Stimulated activated CD4-positive, alpha-beta T cell treated with anti-CD3 and anti-CD28 coated beads, Interleukin-1b, Interleukin-23, amount 100 ng/mL, for 48 hours (primary cell): ENCODE measurements at regions not wholly inside any gene's neighbourhood (a gene's known extent, or its start where the extent isn't known, plus 50 kb on each side); places are given as distances from the start of the nearest gene placed in this dataset.

Source experiments
- DNase-seq: peaks from one replicate; pipeline ENCODE4 v3.0.0-alpha.2; 2020

GRCh38 chr20:24165301-24166122, 176.9 kb upstream of the GGTLC1 start:
- DNase-seq, result no peak

GRCh38 chr20:24164360-24164759, 175.8 kb upstream of the GGTLC1 start:
- DNase-seq, result peak; percentile 21

GRCh38 chr20:24163506-24163905, 174.9 kb upstream of the GGTLC1 start:
- DNase-seq, result no peak

GRCh38 chr20:24160563-24161281, 172.1 kb upstream of the GGTLC1 start:
- peak; percentile 10 for DNase-seq

- DNase-seq, result no peak
These were observed 169.7 kb upstream of the GGTLC1 start for GRCh38 chr20:24158281-24158680.

GRCh38 chr20:24157213-24157612, 168.6 kb upstream of the GGTLC1 start:
- no peak for DNase-seq

- no peak for DNase-seq
These were observed 164.8 kb upstream of the GGTLC1 start for GRCh38 chr20:24153101-24154040.

GRCh38 chr20:24151621-24152294, 163.2 kb upstream of the GGTLC1 start:
- no peak for DNase-seq

GRCh38 chr20:24150406-24150805, 161.8 kb upstream of the GGTLC1 start:
- no peak for DNase-seq

- no peak for DNase-seq
These were observed 161.3 kb upstream of the GGTLC1 start for GRCh38 chr20:24149881-24150307.

GRCh38 chr20:24149175-24149574, 160.6 kb upstream of the GGTLC1 start:
- DNase-seq, result no peak

GRCh38 chr20:24148372-24148771, 159.8 kb upstream of the GGTLC1 start:
- DNase-seq, result no peak

GRCh38 chr20:24147961-24148360, 159.4 kb upstream of the GGTLC1 start:
- no peak for DNase-seq

GRCh38 chr20:24147479-24147878, 158.9 kb upstream of the GGTLC1 start:
- no peak for DNase-seq

GRCh38 chr20:24146231-24146634, 157.7 kb upstream of the GGTLC1 start:
- no peak for DNase-seq

- DNase-seq, result no peak
These were observed 155.8 kb upstream of the GGTLC1 start for GRCh38 chr20:24144371-24144770.

GRCh38 chr20:24141111-24141510, 152.5 kb upstream of the GGTLC1 start:
- DNase-seq, result no peak

- no peak for DNase-seq
These were observed 151.3 kb upstream of the GGTLC1 start for GRCh38 chr20:24139846-24140245.

GRCh38 chr20:24138951-24139350, 150.4 kb upstream of the GGTLC1 start:
- DNase-seq, result no peak

- DNase-seq, result no peak
These were observed 149.7 kb upstream of the GGTLC1 start for GRCh38 chr20:24138196-24138857.

- DNase-seq, result no peak
These were observed 148.2 kb upstream of the GGTLC1 start for GRCh38 chr20:24136659-24137246.

- DNase-seq, result no peak
These were observed 147.2 kb upstream of the GGTLC1 start for GRCh38 chr20:24135781-24136180.
